ENCODE measurements at regions not wholly inside any gene's neighbourhood (a gene's known extent, or its start where the extent isn't known, plus 50 kb on each side); places are given as distances from the start of the nearest gene placed in this dataset.
"Not testable (repeated sequence)": the region's sequence is repeated elsewhere in the genome, so short reads cannot be mapped to it uniquely, and the experiment has no call there.

DNA sequence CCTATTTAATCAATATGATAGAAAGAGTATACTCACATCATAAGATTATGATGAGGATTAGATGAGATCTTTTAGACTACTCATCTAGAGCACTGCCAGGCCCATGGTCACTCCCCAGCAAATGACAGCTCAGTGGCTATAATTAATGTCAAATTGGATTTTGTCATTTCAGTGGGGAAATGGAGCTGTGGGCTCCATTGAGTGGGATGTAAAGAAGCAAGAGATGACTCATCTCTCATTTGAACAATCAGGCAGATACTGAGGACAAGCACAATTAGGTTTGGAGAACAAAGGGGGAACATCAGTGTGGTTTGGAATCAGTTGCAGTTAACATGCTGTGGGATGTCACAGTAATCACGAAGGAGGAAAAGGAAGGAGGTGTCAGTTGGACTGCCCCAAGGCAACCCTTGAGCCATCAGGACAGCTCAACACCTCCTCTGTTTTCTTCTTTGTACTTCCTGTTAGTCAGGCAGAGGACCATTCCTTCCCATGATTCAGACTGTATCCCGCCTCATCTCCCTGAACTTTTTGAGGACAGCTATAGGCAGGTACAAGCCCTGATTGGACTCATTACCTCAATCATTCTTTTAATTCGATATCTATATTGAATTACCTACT is 473.7 kb upstream of the ISX start:
- no peak for DNase-seq (ENCODE audit: low spot score)

DNA sequence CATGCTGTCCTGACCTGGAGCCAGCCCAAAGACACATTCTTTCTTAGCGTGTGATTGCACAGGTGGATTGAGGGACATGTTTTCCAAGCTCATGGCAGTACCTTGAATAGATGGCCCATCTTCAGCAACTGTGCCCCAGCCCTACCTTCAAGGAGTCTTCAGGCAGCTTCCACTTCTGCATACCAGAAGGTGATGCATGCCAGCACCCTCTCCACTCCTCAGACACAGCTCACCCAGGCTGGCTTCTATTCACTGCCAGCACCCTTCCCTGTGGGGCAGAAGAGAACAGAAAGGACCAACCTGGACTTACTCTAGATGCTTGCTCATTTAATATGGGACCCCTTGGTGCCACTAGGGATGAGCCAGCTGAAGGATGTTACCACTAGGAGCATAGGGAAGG is 466.4 kb upstream of the ISX start:
- no peak for DNase-seq (ENCODE audit: low spot score)

DNA sequence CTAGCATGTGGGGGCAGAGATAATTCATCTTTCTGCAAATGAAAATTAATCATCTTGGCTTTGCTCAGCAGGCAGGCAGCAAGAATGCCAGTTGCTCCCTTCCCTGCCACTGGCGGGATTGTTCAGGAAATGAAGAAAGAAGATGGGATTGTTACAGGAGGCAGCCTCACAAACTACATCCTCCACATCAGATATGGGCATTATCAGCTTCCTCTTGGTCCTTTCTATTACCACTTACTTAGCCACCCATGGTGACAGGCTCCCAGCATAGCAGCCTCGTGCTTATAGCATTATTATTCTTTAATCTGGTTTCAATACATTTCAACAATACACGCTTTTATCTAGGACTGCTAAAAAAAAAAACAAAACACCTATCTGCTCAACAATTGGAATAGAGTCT is 461.6 kb upstream of the ISX start:
- DNase-seq (ENCODE audit: low spot score) = no peak

DNA sequence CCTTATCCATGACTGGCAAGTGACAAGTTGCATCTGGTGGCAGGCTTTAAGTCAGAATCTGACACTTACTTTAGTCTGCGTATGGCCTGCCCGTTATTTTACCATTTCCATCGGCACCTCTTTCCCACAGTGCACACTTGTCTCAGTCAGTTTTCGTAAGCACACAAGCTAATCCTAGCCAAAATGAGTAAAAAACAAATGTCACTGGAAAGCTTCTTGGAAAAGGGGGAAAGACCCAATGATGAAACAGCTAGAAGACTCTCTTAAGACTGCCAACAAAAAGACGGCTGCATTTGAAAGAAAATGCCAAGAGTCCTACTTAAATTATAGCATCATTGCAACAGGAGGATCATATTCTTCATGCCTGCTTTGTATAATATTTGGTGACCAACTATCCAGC is 457.9 kb upstream of the ISX start:
- no peak for DNase-seq (ENCODE audit: low spot score)

DNA sequence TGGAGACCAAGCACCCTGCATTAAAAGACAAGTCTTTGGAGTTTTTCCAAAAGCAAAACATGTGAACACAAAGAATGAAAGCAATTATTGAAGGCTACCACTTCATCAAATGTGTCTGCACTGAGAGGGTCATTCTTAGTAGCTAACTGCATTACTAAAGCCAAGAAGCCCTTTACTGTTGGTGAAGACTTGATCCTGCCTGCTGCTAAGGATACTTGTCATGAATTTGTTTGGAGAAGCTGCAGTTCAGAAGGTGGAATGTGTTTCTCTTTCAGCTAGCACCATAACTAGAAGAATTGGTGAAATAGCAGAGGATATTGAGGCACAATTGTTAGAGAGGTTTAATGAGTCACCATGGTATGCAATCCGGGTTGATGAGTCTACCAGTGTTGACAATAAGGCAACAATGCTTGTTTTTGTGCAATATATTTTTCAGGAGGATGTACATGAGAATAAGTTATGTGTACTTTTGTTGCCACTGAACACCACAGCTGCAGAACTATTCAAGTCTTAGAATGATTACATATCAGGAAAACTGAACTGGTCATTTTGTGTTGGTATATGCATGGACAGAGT is 457.3 kb upstream of the ISX start:
- no peak for DNase-seq (ENCODE audit: low spot score)

DNA sequence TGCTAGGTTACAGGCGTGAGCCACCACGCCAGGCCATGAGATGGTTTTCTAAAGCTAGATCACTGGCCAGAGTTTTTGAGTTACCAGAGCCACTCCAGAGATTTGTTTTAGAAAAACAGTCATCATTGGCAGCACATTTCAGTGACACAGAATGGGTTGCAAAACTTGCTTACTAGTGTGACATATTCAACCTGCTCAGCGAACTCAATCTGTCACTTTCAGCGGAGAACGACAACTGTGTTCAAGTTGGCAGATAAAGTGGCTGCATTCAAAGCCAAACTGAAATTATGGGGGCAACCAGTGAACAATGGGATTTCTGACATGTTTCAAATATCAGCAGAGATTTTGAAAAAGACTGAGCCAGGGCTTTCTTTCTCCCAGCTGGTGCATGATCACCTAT is 456.3 kb upstream of the ISX start:
- no peak for DNase-seq (ENCODE audit: low spot score)

DNA sequence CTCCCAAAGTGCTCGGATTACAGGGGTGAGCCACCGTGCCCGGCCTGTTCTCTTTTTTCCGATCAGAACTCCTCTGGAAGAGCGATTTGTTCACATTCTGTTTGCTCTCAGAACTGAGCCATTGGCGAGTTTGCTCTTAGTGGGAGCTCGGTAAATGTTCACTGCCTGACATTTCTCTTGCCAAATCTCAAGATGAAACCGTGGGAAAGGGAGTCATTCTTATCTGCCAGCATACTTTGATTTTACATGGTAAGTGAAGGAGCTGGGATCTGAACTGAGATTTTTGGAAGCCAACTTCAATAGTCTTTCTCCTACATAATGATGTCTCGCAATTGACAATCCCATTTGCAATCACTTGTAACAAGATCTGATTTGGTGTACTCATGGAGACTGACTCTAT is 445.8 kb upstream of the ISX start:
- DNase-seq (ENCODE audit: low spot score) = no peak

DNA sequence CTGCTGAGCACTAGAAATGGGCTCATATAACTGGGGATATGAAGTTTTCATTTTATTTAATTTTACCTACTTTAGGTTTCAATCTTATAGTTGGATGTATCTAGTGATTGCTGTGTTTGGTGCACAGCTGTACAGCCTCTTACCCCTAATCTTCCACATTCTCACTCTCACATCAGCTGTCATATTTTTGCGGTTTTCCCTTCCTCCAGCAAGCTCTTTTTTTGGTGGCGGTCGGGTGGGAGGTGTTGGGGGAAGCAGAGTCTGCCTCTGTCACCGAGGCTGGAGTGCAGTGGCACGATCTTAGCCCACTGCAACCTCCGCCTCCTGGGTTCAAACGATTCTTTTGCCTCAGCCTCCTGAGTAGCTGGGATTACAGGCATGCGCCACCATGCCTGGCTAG is 445.1 kb upstream of the ISX start:
- no peak for DNase-seq (ENCODE audit: low spot score)

DNA sequence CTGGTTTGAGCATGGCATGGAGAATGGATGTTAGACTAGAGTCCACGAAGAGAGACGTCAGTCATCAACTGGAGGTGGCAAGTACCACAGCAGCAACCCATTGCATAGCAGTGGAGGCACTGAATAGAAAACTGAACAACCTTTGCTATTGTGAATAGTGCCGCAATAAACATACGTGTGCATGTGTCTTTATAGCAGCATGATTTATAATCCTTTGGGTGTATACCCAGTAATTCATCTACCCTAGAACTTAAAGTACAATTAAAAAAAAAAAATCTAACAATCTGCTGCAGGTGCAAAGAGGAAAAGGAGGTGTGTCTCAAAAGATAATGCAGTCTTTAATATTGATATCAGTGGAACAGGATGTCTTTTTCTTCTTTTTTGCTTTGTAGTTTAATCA is 443.4 kb upstream of the ISX start:
- DNase-seq (ENCODE audit: low spot score) = no peak

DNA sequence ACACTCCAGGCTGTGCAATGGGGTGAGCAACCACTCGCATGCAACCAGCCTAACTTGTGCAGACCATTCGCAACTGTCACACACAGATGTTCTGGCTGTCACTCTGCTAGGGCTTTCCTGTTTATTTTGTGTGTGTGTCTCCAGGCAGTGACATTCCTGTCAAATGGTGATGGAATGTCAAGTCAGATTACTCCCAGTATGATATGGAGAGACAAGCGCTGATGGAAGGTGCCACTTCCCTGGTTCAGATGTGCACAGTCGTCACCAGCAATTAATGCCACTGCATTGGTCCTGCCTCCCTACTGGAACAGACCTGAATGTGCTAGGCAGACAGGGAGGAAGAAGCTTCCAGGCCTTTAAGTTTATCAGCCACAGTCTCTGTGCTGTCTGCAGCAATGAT is 442.4 kb upstream of the ISX start:
- DNase-seq (ENCODE audit: low spot score) = no peak

DNA sequence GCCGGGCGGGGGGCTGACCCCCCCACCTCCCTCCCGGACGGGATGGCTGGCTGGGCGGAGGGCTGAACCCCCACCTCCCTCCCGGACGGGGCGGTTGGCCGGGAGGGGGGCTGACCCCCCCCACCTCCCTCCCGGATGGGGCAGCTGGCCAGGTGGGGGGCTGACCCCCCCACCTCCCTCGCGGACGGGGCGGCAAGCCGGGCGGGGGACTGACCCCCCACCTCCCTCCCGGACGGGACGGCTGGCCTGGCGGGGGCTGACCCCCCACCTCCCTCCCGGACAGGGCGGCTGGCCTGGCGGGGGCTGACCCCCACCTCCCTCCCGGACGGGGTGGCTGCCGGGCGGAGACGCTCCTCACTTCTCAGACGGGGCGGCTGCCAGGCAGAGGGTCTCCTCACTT is 440.1 kb upstream of the ISX start:
- not testable (repeated sequence) for DNase-seq (ENCODE audit: low spot score)

DNA sequence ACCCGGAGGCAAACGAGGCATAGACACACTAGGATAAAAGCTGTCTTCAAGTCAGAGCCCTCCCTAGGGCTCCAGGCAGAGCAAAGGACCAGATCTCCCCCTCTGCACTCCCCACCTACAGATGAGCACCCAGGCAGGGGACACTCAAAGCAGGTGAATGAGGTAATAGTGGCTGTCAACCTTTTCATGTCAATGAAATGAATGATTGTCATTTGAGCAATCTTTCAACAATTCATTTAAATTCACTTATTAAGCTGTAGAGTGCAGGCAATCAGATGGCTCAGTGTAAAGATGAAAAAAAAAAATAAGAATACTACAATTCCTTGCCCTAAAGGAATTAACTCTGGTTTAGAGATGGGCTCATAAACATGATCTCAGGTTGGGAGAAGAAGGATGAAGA is 427.8 kb upstream of the ISX start:
- DNase-seq (ENCODE audit: low spot score) = no peak

DNA sequence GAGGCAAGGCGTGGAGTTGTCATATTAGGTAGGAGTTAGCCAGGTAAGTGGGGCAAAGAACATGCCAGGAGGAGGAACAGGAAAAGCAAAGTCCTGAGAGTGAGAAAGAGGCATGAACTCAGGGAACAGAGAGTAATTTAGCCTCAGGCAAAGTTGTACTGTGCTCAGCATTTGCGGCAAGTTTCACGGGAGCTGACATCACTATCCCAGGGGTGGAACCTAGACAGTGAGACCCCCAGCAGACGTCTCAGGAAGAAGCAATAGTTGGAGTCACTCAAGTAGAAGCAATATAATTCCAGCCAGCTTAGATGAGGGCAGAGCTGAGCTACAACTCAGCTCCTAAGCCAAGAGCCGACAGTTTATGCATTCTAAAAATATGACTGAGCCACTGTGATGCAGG is 426.0 kb upstream of the ISX start:
- no peak for DNase-seq (ENCODE audit: low spot score)

DNA sequence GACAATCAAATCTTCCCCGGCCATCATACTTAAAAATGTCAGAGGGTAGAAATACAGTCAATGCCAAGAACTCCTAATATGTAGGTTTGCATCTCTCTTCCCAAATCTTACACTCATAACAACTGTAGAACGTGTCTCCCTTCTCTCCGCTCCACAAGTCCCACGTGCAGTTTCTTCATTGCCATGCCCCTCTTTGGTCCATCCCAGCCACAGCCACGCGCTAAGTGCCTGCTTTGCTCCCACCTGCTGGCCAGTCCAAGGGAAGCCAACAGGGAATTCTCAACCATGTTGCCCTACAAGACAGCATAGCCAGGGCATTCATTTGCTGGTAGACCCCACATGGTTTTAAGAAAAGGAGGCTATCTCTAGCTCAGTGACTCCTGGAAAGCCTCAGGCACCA is 420.6 kb upstream of the ISX start:
- no peak for DNase-seq (ENCODE audit: low spot score)

DNA sequence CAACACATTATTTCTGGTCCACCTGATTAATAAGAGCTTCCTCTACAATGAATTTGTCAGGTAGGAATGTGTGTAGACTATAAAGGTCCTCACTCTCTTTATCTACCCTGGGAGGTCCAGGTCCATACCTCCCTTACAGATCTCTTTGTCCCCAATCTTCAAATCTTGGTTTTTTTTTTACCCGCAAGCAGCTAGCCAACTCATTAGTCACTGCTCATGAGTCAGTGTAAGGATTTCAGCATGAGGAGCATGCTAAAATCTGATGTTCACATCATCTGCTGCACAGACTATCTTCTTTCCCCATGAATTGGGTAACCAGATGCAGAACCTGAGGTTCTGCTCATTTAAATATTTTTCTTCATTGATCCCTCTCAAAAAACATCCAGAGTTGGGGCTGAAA is 397.0 kb upstream of the ISX start:
- no peak for DNase-seq (ENCODE audit: low spot score)

DNA sequence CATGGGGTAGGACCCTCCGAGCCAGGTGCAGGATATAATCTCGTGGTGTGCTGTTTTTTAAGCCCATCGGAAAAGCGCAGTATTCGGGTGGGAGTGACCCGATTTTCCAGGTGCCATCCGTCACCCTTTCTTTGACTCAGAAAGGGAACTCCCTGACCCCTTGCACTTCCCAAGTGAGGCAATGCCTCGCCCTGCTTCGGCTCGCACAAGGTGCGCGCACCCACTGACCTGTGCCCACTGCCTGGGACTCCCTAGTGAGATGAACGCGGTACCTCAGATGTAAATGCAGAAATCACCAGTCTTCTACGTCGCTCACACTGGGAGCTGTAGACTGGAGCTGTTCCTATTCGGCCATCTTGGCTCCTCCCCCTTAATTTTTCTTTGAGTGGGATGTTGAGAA is 382.9 kb upstream of the ISX start:
- not testable (repeated sequence) for DNase-seq (ENCODE audit: low spot score)

DNA sequence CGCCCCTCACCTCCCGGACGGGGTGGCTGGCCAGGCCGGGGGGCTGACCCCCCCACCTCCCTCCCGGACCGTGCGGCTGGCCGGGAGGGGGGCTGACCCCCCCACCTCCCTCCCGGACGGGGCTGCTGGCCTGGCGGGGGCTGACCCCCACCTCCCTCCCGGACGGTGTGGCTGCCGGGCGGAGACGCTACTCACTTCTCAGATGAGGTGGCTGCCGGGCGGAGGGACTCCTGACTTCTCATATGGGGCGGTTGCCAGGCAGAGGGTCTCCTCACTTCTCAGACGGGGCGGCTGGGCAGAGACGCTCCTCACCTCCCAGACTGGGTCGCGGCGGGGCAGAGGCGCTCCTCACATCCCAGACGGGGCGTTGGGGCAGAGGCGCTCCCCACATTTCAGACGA is 381.7 kb upstream of the ISX start:
- not testable (repeated sequence) for DNase-seq (ENCODE audit: low spot score)

DNA sequence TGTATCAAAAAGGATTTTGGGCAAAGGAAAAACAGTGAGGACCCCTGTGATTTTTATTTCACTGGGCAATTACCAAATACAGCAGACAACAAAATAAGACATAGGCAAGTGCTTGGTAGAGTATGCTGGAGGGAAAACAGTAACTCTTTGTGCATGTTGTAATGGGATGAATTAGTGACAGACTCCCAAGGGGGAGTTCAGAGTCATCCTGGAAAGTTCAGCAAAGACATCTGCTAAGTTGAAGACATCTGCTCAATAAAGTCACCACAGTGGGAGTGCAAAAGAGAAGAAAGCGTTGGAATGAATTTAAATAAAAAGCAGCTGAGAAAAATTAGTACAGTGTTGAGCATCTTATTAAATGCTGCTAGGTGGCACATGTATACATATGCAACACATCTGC is 378.8 kb upstream of the ISX start:
- no peak for DNase-seq (ENCODE audit: low spot score)

DNA sequence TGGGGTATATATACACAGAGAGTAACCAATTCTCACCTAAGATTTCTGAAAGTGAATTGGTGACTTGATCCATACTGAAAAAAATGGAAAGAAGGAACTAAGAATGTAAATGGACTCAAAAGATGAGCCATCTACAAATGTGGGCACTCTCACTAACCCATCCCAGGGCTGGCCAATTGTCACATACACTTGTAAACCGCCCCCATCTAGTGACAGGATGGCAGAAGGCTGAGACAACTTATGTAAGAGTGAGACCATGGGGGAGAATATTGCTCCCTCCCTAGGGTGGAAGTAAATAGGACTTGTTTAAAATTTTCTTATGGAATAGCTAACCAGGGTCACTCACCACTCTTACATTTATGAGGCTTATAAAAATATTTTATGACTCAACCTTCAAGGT is 377.1 kb upstream of the ISX start:
- DNase-seq (ENCODE audit: low spot score) = no peak

DNA sequence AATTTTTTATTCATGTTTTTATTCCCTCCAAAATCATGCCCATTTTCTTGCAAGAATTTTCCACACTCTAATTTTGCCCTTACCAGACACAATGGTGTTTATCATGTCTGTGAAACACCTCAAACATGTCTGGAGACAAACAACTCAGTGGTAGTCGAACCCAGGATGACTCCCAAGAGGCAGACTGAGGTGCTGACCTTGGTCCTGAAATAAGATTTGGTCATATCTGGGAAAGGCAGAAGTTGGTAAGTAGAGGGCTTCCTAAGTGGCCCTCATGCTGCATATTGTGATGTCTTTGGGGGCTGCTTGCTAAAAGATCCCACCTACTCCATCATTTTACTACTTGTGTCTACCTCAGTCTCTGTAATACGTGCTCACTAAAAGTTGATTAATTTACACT is 369.4 kb upstream of the ISX start:
- no peak for DNase-seq (ENCODE audit: low spot score)

DNA sequence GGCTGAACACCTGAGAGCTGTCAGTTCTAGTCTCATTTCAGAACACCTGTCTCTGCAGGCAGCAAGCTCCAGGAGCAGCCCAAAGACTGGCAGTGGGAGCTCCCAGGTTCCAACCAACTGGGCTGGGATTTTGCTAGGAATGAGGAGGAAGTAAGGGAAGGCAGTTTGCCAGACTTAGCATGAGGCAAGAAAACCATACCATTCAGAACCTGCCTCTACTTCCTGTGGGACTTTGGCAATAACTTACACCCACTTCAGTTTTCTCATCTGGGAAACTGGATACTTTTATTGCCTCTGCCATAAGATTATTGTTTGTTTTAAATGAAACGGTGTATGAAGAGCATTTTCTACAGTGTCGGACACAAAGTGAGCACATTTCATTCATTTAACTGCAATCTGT is 363.7 kb upstream of the ISX start:
- no peak for DNase-seq (ENCODE audit: low spot score)

DNA sequence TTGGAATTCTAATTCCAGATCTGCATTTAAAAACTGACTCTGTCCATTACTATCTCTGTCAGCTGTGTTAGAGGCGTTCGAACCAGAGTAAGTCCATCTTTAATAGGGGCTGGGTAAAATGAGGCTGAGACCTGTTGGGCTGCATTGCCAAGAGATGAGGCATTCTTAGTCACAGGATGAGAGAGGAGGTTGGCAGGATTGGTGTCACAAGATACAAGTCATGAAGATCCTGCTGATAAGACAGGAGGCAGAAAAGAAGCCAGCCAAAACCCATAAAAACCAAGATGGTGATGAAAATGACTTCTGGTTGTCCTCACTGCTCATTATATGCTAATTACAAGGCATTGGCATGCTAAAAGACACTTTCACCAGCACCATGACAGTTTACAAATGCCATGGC is 356.3 kb upstream of the ISX start:
- DNase-seq (ENCODE audit: low spot score) = no peak

DNA sequence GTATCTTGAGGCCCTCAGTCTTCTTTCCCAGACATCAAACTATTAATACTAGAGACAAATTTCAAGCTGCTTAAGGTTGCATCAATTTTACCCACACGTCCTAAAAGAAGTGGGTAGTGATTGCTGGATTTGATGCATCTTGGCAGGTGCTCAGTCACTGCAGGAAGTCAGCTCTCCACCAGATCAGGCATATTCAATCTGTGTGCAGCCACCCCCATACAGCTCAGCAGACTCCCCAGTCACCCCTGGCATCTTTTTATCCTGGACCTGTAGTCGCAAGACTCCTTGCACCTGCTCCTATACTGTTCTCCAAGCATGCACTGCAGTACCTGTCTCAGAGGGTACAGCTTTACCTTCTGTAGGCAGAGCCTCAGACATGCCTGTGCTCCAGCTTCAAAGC is 343.1 kb upstream of the ISX start:
- no peak for DNase-seq (ENCODE audit: low spot score)

DNA sequence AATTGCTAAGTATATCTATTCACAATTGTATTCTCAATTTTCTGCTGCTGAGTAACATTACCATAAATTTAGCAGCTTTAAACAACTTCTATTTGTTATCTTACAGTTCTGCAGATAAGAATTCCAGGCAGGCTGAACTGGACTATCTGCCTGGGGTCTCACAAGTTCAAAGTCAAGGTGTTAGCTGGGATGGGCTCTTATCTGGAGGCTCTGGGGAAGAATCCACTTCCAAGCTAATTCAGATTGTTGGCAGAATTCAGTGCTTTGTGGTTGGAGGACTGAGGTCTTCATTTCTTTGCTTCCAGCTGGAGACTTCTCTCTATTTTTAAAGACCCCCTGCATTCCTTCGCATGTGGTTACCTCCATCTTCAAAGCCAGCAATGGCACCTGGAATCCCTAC is 329.9 kb upstream of the ISX start:
- no peak for DNase-seq (ENCODE audit: low spot score)
